ENCODE measurements at regions not wholly inside any gene's neighbourhood (a gene's known extent, or its start where the extent isn't known, plus 50 kb on each side); places are given as distances from the start of the nearest gene placed in this dataset.
A peak's percentile ranks its signal among the peaks of the same experiment; 100 is the strongest.

DNA sequence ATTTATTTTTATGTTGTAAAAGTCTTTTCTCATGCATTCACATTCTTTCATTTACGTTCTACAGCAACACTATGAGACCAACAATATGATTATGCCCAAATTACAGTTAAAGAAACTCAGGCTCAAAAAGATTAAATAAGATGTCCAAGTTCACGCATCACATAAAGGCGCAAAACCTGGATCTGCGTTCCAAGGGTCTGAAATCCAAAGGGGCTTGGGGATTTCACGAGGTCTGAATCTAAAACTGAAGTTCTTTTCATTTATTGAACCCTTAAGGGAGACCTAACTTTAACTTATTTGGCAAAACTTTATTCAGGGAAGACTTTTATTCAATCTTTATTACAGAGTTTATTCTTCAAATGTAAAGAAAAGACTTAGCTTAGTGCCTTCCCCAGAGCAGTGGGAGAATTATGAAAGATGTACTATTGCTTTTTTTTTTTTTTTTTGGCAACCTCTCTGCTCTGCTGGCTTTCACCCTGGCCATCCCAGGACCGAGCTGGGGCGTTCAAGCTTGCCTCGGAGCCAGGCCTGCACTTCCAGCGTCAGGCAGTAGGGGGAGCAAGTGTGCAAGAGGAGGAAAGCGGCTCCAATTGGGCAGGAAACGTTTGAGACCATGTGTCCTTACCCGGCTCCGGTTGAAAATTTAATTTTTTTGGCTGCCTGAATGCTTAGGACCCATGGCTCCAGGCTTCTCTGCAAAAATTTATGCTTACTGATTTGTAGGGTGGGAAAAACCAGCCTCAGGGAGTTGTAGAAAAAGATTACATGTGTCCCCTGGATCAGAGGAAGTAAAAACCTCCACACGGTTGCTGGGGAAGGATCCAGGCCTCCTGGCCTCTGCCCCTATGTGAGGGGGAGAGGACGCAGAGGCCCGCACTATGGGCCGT, 344.3 kb upstream of the KLF3 start (continued):
- TF ChIP-seq, protein P1, sequence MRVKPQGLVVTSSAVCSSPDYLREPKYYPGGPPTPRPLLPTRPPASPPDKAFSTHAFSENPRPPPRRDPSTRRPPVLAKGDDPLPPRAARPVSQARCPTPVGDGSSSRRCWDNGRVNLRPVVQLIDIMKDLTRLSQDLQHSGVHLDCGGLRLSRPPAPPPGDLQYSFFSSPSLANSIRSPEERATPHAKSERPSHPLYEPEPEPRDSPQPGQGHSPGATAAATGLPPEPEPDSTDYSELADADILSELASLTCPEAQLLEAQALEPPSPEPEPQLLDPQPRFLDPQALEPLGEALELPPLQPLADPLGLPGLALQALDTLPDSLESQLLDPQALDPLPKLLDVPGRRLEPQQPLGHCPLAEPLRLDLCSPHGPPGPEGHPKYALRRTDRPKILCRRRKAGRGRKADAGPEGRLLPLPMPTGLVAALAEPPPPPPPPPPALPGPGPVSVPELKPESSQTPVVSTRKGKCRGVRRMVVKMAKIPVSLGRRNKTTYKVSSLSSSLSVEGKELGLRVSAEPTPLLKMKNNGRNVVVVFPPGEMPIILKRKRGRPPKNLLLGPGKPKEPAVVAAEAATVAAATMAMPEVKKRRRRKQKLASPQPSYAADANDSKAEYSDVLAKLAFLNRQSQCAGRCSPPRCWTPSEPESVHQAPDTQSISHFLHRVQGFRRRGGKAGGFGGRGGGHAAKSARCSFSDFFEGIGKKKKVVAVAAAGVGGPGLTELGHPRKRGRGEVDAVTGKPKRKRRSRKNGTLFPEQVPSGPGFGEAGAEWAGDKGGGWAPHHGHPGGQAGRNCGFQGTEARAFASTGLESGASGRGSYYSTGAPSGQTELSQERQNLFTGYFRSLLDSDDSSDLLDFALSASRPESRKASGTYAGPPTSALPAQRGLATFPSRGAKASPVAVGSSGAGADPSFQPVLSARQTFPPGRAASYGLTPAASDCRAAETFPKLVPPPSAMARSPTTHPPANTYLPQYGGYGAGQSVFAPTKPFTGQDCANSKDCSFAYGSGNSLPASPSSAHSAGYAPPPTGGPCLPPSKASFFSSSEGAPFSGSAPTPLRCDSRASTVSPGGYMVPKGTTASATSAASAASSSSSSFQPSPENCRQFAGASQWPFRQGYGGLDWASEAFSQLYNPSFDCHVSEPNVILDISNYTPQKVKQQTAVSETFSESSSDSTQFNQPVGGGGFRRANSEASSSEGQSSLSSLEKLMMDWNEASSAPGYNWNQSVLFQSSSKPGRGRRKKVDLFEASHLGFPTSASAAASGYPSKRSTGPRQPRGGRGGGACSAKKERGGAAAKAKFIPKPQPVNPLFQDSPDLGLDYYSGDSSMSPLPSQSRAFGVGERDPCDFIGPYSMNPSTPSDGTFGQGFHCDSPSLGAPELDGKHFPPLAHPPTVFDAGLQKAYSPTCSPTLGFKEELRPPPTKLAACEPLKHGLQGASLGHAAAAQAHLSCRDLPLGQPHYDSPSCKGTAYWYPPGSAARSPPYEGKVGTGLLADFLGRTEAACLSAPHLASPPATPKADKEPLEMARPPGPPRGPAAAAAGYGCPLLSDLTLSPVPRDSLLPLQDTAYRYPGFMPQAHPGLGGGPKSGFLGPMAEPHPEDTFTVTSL (CRISPR knock-in tag; IDR thresholded peaks at IDR 0.05; ENCODE audit: borderline replicate concordance): no peak
- TF ChIP-seq ZNF547 (CRISPR knock-in tag; IDR thresholded peaks at IDR 0.05) (no peak), GATA4 (IDR thresholded peaks at IDR 0.05; ENCODE audit: borderline replicate concordance, low read depth) (no peak), GZF1 (CRISPR knock-in tag; IDR thresholded peaks at IDR 0.05) (no peak), SATB2 (CRISPR knock-in tag; IDR thresholded peaks at IDR 0.05) (no peak), HDAC6 (IDR thresholded peaks at IDR 0.05; ENCODE audit: low read depth, low read length) (no peak), RBAK (CRISPR knock-in tag; IDR thresholded peaks at IDR 0.05) (no peak), SP2 (CRISPR knock-in tag; IDR thresholded peaks at IDR 0.05) (no peak), CHD2 (IDR thresholded peaks at IDR 0.05; ENCODE audit: low read depth, low read length) (no peak), GPN1 (CRISPR knock-in tag; IDR thresholded peaks at IDR 0.05; ENCODE audit: borderline replicate concordance) (no peak), CC2D1A (CRISPR knock-in tag; IDR thresholded peaks at IDR 0.05) (no peak), ZNF333 (CRISPR knock-in tag; IDR thresholded peaks at IDR 0.05; ENCODE audit: borderline replicate concordance) (no peak), PHF5A (CRISPR knock-in tag; IDR thresholded peaks at IDR 0.05; ENCODE audit: low read depth, unreplicated experiment) (no peak), EZH2 (conservative IDR thresholded peaks at IDR 0.05; ENCODE audit: low read depth, low read length) (no peak), ZBTB21 (CRISPR knock-in tag; IDR thresholded peaks at IDR 0.05) (no peak)
- TF ChIP-seq, protein P2, sequence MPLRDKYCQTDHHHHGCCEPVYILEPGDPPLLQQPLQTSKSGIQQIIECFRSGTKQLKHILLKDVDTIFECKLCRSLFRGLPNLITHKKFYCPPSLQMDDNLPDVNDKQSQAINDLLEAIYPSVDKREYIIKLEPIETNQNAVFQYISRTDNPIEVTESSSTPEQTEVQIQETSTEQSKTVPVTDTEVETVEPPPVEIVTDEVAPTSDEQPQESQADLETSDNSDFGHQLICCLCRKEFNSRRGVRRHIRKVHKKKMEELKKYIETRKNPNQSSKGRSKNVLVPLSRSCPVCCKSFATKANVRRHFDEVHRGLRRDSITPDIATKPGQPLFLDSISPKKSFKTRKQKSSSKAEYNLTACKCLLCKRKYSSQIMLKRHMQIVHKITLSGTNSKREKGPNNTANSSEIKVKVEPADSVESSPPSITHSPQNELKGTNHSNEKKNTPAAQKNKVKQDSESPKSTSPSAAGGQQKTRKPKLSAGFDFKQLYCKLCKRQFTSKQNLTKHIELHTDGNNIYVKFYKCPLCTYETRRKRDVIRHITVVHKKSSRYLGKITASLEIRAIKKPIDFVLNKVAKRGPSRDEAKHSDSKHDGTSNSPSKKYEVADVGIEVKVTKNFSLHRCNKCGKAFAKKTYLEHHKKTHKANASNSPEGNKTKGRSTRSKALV (CRISPR knock-in tag; IDR thresholded peaks at IDR 0.05): 0 out of 2 replicates have a peak, but pooled peaks have one; percentile 42
- TF ChIP-seq, protein P3, sequence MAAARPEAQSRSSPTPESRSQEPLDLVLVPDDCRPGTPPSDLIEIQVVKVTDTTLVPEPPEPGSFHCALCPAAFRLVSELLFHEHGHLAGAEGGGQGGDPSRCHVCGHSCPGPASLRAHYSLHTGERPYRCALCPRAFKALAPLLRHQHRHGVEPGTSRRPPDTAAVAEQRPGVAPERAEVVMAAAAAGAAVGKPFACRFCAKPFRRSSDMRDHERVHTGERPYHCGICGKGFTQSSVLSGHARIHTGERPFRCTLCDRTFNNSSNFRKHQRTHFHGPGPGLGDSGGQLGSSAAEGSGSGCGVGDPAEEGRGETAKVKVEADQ (CRISPR knock-in tag; IDR thresholded peaks at IDR 0.05; ENCODE audit: borderline replicate concordance): no peak
- TF ChIP-seq, protein P4, sequence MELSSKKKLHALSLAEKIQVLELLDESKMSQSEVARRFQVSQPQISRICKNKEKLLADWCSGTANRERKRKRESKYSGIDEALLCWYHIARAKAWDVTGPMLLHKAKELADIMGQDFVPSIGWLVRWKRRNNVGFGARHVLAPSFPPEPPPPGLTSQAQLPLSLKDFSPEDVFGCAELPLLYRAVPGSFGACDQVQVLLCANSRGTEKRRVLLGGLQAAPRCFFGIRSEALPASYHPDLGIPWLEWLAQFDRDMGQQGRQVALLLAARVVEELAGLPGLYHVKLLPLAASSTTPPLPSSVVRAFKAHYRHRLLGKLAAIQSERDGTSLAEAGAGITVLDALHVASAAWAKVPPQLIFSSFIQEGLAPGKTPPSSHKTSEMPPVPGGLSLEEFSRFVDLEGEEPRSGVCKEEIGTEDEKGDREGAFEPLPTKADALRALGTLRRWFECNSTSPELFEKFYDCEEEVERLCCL (CRISPR knock-in tag; IDR thresholded peaks at IDR 0.05; ENCODE audit: borderline replicate concordance): no peak
